B cell (primary cell): ENCODE measurements at regions not wholly inside any gene's neighbourhood (a gene's known extent, or its start where the extent isn't known, plus 50 kb on each side); places are given as distances from the start of the nearest gene placed in this dataset.
"Not testable (repeated sequence)": the region's sequence is repeated elsewhere in the genome, so short reads cannot be mapped to it uniquely, and the experiment has no call there.

Experiments
- ATAC-seq: fragments of 200-7000 bp; cut with Tn5 transposase; one replicate; pipeline ENCODE4 v1.10.0; 2021; ENCODE audit warnings: low read depth, mild to moderate bottlenecking, moderate number of reproducible peaks, moderate library complexity
- CTCF ChIA-PET: fragments of 350-600 bp; sonication (Branson Sonifier 250); formaldehyde crosslinking; loops from one replicate; lab custom pipeline; 2021; ENCODE audit warnings: antibody characterized with exemption, inconsistent platforms; lab: Charles Lee
- POLR2A ChIA-PET: fragments of 350-600 bp; sonication (Branson Sonifier 250); formaldehyde crosslinking; loops from one replicate; lab custom pipeline; 2021; ENCODE audit warnings: antibody characterized with exemption; lab: Charles Lee
- DNase-seq: peaks from one replicate; pipeline ENCODE4 v3.0.0; 2013
- H2AFZ ChIP-seq: 2 replicates; pipeline ENCODE4 v1.6.1; 2012; ENCODE audit warnings: mild to moderate bottlenecking, low read depth, low read length; ENCODE audit not compliant: insufficient read depth, poor library complexity, severe bottlenecking
- H3K27ac ChIP-seq, 2 donors: 1 replicate in 1 of 2; 2 replicates in 1 of 2; pipeline ENCODE4 v1.5.1; 2012 to 2013; ENCODE audit warnings: low read length in 2 of 2, mild to moderate bottlenecking in 2 of 2, moderate library complexity in 1 of 2
- H3K27me3 ChIP-seq, 4 experiments: fragments of 200-600 bp in 1 of 4; sonication (generic) in 1 of 4; replicated peaks in 1 of 4; 1 replicate in 2 of 4; 2 replicates in 2 of 4; pipeline versions ENCODE4 v1.6.1 to v1.7.0; 2013 to 2016; ENCODE audit warnings: low read length in 3 of 4, mild to moderate bottlenecking in 2 of 4, mixed read lengths in 1 of 4, moderate library complexity in 1 of 4; ENCODE audit not compliant: insufficient read depth in 4 of 4, control insufficient read depth in 3 of 4; ENCODE audit errors: control extremely low read depth in 1 of 4
- H3K36me3 ChIP-seq, 2 experiments: replicated peaks in 1 of 2; 1 replicate in 1 of 2; 2 replicates in 1 of 2; pipeline versions ENCODE4 v1.6.1 to v1.7.1; 2013; ENCODE audit warnings: low read length in 1 of 2; ENCODE audit not compliant: insufficient read depth in 2 of 2, control insufficient read depth in 1 of 2; ENCODE audit errors: control extremely low read depth in 1 of 2, extremely low read depth in 1 of 2
- H3K4me1 ChIP-seq, 2 donors: fragments of 200-600 bp in 1 of 2; sonication (generic) in 1 of 2; 1 replicate in 1 of 2; 2 replicates in 1 of 2; pipeline versions ENCODE4 v1.5.1 to v1.6.1; 2013 to 2017; ENCODE audit warnings: low read length in 2 of 2; ENCODE audit not compliant: control insufficient read depth in 2 of 2, insufficient read depth in 2 of 2
- H3K4me2 ChIP-seq: replicated peaks from 2 replicates; pipeline ENCODE3; 2012; ENCODE audit warnings: mild to moderate bottlenecking, low read depth, low read length; ENCODE audit not compliant: poor library complexity, severe bottlenecking
- H3K4me3 ChIP-seq, 5 experiments: fragments of 200-600 bp in 1 of 5; sonication (generic) in 1 of 5; 1 replicate in 3 of 5; 2 replicates in 2 of 5; pipeline versions ENCODE4 v1.5.1 to v1.7.0; 2011 to 2016; ENCODE audit warnings: low read length in 4 of 5, mild to moderate bottlenecking in 4 of 5, low read depth in 2 of 5, control low read depth in 1 of 5, moderate library complexity in 1 of 5; ENCODE audit not compliant: insufficient read depth in 1 of 5; ENCODE audit errors: control extremely low read depth in 1 of 5, extremely low read depth in 1 of 5
- H3K79me2 ChIP-seq: fragments of 200-600 bp; sonication (generic); one replicate; pipeline ENCODE4 v1.6.0; 2016; ENCODE audit warnings: low read length; ENCODE audit not compliant: control insufficient read depth, insufficient read depth
- H3K9ac ChIP-seq: fragments of 200-600 bp; sonication (generic); 2 replicates; pipeline ENCODE4 v1.6.1; 2017; ENCODE audit warnings: mild to moderate bottlenecking, low read length, moderate library complexity
- H3K9me3 ChIP-seq, 3 donors: one replicate each; pipeline versions ENCODE4 v1.6.1 to v1.7.1; 2013; ENCODE audit warnings: low read length in 2 of 3; ENCODE audit not compliant: control insufficient read depth in 2 of 3, insufficient read depth in 1 of 3; ENCODE audit errors: control extremely low read depth in 1 of 3
- H4K20me1 ChIP-seq: 2 replicates; pipeline ENCODE4 v1.6.0; 2012; ENCODE audit warnings: mild to moderate bottlenecking, low read length; ENCODE audit not compliant: insufficient read depth, control insufficient read depth, poor library complexity, severe bottlenecking
- H3K27ac Mint-ChIP-seq: one replicate; pipeline ENCODE4 v1.8.0; 2021; ENCODE audit warnings: mixed read lengths
- H3K27me3 Mint-ChIP-seq: one replicate; pipeline ENCODE4 v1.8.0; 2021; ENCODE audit warnings: mixed read lengths
- H3K4me1 Mint-ChIP-seq: one replicate; pipeline ENCODE4 v1.8.0; 2021; ENCODE audit warnings: mixed read lengths
- H3K4me3 Mint-ChIP-seq: one replicate; pipeline ENCODE4 v1.8.0; 2021; ENCODE audit warnings: mixed read lengths
- H3K9me3 Mint-ChIP-seq: one replicate; pipeline ENCODE4 v1.8.0; 2022; ENCODE audit warnings: mixed read lengths; ENCODE audit not compliant: insufficient read depth
- EZH2 ChIP-seq: IDR thresholded peaks from 2 replicates; pipeline ENCODE4 v1.6.1; 2012; ENCODE audit warnings: borderline replicate concordance, low read depth, mild to moderate bottlenecking, moderate library complexity, low read length; ENCODE audit not compliant: insufficient read depth, poor library complexity, severe bottlenecking
- WGBS: methylation state at CpG from one replicate; pipeline ENCODE4 v1.1.5; 2013; ENCODE audit warnings: missing lambda C conversion rate; ENCODE audit not compliant: insufficient coverage; 5-methylcytosine and 5-hydroxymethylcytosine counted together
- intact Hi-C: fragments of 100-400 bp; cut with micrococcal nuclease; formaldehyde crosslinking; loops from one replicate; pipeline ENCODE4 v1.10.0; 2022
- TF ChIP-seq, protein P1 (sequence below): fragments of 200-600 bp; IDR thresholded peaks from one replicate; pipeline ENCODE4 v1.8.0; 2022; ENCODE audit warnings: antibody characterized with exemption, mild to moderate bottlenecking

DNA sequence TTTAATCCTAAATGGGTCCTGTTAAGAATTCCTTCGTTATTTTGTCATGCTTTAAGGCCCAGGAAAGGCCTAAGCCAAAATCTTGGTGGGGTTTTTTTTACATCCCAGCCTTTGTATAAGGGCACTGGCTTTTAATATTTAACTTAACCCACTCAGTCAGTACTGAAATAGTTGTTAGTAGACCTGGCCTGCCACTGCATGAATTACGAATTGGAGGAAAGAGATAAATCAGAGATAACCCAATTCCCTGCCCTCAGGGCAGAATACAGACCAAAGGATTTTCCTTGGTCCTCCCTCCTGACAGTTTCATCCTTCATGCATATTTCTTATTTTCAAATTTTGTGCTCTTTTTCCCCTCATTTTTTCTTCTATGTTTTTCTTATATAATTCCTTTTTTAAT, 193.0 kb downstream of the FASLG start:
- H3K4me3 Mint-ChIP-seq, result no peak overlapping the region
- H3K36me3 ChIP-seq, result no peaks in the 10 kb centered on the region
- TF ChIP-seq, protein P1, sequence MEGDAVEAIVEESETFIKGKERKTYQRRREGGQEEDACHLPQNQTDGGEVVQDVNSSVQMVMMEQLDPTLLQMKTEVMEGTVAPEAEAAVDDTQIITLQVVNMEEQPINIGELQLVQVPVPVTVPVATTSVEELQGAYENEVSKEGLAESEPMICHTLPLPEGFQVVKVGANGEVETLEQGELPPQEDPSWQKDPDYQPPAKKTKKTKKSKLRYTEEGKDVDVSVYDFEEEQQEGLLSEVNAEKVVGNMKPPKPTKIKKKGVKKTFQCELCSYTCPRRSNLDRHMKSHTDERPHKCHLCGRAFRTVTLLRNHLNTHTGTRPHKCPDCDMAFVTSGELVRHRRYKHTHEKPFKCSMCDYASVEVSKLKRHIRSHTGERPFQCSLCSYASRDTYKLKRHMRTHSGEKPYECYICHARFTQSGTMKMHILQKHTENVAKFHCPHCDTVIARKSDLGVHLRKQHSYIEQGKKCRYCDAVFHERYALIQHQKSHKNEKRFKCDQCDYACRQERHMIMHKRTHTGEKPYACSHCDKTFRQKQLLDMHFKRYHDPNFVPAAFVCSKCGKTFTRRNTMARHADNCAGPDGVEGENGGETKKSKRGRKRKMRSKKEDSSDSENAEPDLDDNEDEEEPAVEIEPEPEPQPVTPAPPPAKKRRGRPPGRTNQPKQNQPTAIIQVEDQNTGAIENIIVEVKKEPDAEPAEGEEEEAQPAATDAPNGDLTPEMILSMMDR, result no peak
- no peak for TF ChIP-seq EZH2
- H3K27ac ChIP-seq, result no peak overlapping the region
- no peaks in the 10 kb centered on the region for H3K27me3 Mint-ChIP-seq
- H2AFZ ChIP-seq, result no peak overlapping the region
- ATAC-seq (no peak), DNase-seq (no peak)
- H3K9ac ChIP-seq, result no peak overlapping the region
- CTCF ChIA-PET, result no interaction called here
- POLR2A ChIA-PET, result no interaction called here
- H3K4me1 Mint-ChIP-seq, result no peaks in the 10 kb centered on the region
- H3K79me2 ChIP-seq, result no peaks in the 10 kb centered on the region
- no peaks in the 10 kb centered on the region for H3K9me3 ChIP-seq
- H4K20me1 ChIP-seq, result no peaks in the 10 kb centered on the region
- no peaks in the 10 kb centered on the region for H3K9me3 Mint-ChIP-seq
- no CpG with 5 or more reads among the region's 2 CpGs for WGBS
- H3K4me3 ChIP-seq, result no peak overlapping the region
- no peaks in the 10 kb centered on the region for H3K27me3 ChIP-seq
- no peaks in the 10 kb centered on the region for H3K4me1 ChIP-seq
- intact Hi-C loops, result no loop called here
- no peak overlapping the region for H3K4me2 ChIP-seq
- H3K27ac Mint-ChIP-seq, result no peak overlapping the region

DNA sequence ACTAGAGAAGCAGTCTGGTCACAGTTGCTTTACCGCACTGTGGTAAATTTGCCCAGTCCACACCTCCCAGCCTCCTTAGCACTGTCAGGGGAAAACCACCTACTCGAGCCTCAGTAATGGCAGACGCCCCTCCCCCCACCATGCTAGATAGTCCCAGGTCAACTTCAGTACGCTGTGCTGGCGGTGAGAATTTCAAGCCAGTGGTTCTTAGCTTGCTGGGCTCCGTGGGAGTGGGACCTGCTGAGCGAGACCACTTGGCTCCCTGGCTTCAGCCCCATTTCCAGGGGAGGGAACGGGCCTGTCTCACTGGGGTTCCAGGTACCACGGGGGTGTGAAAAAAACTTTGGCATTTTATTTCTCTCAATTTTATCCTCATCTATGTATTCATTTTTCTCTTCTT, 194.8 kb downstream of the TNFSF18 start:
- intact Hi-C loops, H3K79me2 ChIP-seq, H3K9me3 ChIP-seq, H4K20me1 ChIP-seq, H3K4me1 Mint-ChIP-seq, H2AFZ ChIP-seq, H3K36me3 ChIP-seq, H3K4me3 ChIP-seq, H3K4me1 ChIP-seq, H3K9ac ChIP-seq, H3K4me2 ChIP-seq, CTCF ChIA-PET, ATAC-seq, H3K27me3 Mint-ChIP-seq, POLR2A ChIA-PET, H3K4me3 Mint-ChIP-seq, DNase-seq, H3K27me3 ChIP-seq, H3K9me3 Mint-ChIP-seq, H3K27ac ChIP-seq, H3K27ac Mint-ChIP-seq: not testable (repeated sequence)
- WGBS, result 81% methylated on average over 3 of the region's 9 CpGs
